DOHH2 (cell line): ENCODE measurements at regions not wholly inside any gene's neighbourhood (a gene's known extent, or its start where the extent isn't known, plus 50 kb on each side); places are given as distances from the start of the nearest gene placed in this dataset.

Source experiments
- H3F3A ChIP-seq: fragments of 200-600 bp; sonication (generic), shearing (Covaris generic); 2 replicates; pipeline ENCODE4 v1.6.0; 2016; ENCODE audit warnings: antibody characterized with exemption, mild to moderate bottlenecking; ENCODE audit not compliant: control insufficient read depth, insufficient read depth
- H3K27ac ChIP-seq: fragments of 200-600 bp; sonication (generic); 2 replicates; pipeline ENCODE4 v1.5.1; 2014; ENCODE audit warnings: low read depth, mild to moderate bottlenecking, low read length, moderate library complexity
- H3K27me3 ChIP-seq: fragments of 200-600 bp; sonication (generic); 2 replicates; pipeline ENCODE4 v1.6.1; 2014; ENCODE audit warnings: mild to moderate bottlenecking, low read length, mixed read lengths; ENCODE audit not compliant: control insufficient read depth
- H3K36me3 ChIP-seq: fragments of 200-600 bp; sonication (generic); 2 replicates; pipeline ENCODE4 v1.6.1; 2014; ENCODE audit warnings: mild to moderate bottlenecking, low read length, moderate library complexity, mixed read lengths; ENCODE audit not compliant: control insufficient read depth
- H3K4me1 ChIP-seq: fragments of 200-600 bp; sonication (generic); 2 replicates; pipeline ENCODE4 v1.6.1; 2014; ENCODE audit warnings: mild to moderate bottlenecking, low read length, mixed read lengths; ENCODE audit not compliant: control insufficient read depth
- H3K4me2 ChIP-seq: fragments of 200-600 bp; sonication (generic); 2 replicates; pipeline ENCODE4 v1.6.0; 2014; ENCODE audit warnings: mild to moderate bottlenecking, low read length, moderate library complexity
- H3K4me3 ChIP-seq: fragments of 200-600 bp; sonication (generic); 2 replicates; pipeline ENCODE4 v1.5.1; 2014; ENCODE audit warnings: mild to moderate bottlenecking, low read length, mixed read lengths
- H3K79me2 ChIP-seq: fragments of 200-600 bp; sonication (generic); 2 replicates; pipeline ENCODE4 v1.6.1; 2014; ENCODE audit warnings: mild to moderate bottlenecking, low read length, mixed read lengths; ENCODE audit not compliant: control insufficient read depth
- H3K9me2 ChIP-seq: fragments of 200-600 bp; sonication (generic); replicated peaks from 2 replicates; pipeline ENCODE4 v1.6.1; 2014; ENCODE audit warnings: mild to moderate bottlenecking, low read length, mixed read lengths; ENCODE audit not compliant: control insufficient read depth
- H3K9me3 ChIP-seq: fragments of 200-600 bp; sonication (generic); 2 replicates; pipeline ENCODE4 v1.6.1; 2014; ENCODE audit warnings: antibody characterized with exemption, low read length, mixed read lengths; ENCODE audit not compliant: control insufficient read depth, insufficient read depth
- H4K20me1 ChIP-seq: fragments of 200-600 bp; sonication (generic); 2 replicates; pipeline ENCODE4 v1.6.0; 2014; ENCODE audit warnings: low read depth, mild to moderate bottlenecking, antibody characterized with exemption, low read length, moderate library complexity; ENCODE audit not compliant: control insufficient read depth, insufficient read depth
- CTCF ChIP-seq: fragments of 200-600 bp; sonication (generic); IDR thresholded peaks from one replicate; pipeline ENCODE4 v1.5.1; 2014; ENCODE audit warnings: antibody characterized with exemption, mild to moderate bottlenecking, low read depth, low read length; ENCODE audit not compliant: poor library complexity, severe bottlenecking
- EZH2phosphoT487 ChIP-seq: fragments of 200-600 bp; sonication (generic); IDR thresholded peaks from 2 replicates; pipeline ENCODE4 v1.6.1; 2017; ENCODE audit warnings: borderline replicate concordance, mild to moderate bottlenecking, antibody characterized with exemption, low read length, moderate library complexity, mixed read lengths

GRCh38 chr4:59024257-59024656, 1914.1 kb upstream of the IGFBP7 start:
- Histone ChIP-seq H3F3A (no peaks in the 10 kb centered on the region), H3K79me2 (no peaks in the 10 kb centered on the region), H3K36me3 (no peaks in the 10 kb centered on the region), H3K9me2 (no peaks in the 10 kb centered on the region), H3K4me1 (no peaks in the 10 kb centered on the region), H3K4me3 (no peak overlapping the region), H3K4me2 (no peak overlapping the region), H4K20me1 (no peaks in the 10 kb centered on the region), H3K27me3 (no peaks in the 10 kb centered on the region), H3K27ac (no peak overlapping the region), H3K9me3 (no peaks in the 10 kb centered on the region)
- TF ChIP-seq EZH2phosphoT487: no peak
- no peak for TF ChIP-seq CTCF

- Histone ChIP-seq H3K79me2 (no peaks in the 10 kb centered on the region), H3K4me3 (no peak overlapping the region), H3K9me2 (no peaks in the 10 kb centered on the region), H3K9me3 (no peaks in the 10 kb centered on the region), H3K4me1 (no peaks in the 10 kb centered on the region), H3K27ac (no peak overlapping the region), H4K20me1 (no peaks in the 10 kb centered on the region), H3K27me3 (no peaks in the 10 kb centered on the region), H3K4me2 (no peak overlapping the region), H3F3A (no peaks in the 10 kb centered on the region), H3K36me3 (no peaks in the 10 kb centered on the region)
- TF ChIP-seq EZH2phosphoT487 (no peak), CTCF (no peak)
Observed at GRCh38 chr4:59037812-59038211, 1927.6 kb upstream of the IGFBP7 start.

GRCh38 chr4:59039046-59039445, 1928.9 kb upstream of the IGFBP7 start:
- TF ChIP-seq CTCF (no peak), EZH2phosphoT487 (no peak)
- H3K4me1 ChIP-seq: no peaks in the 10 kb centered on the region
- no peak overlapping the region for H3K4me3 ChIP-seq
- H3K36me3 ChIP-seq: no peaks in the 10 kb centered on the region
- no peak overlapping the region for H3K4me2 ChIP-seq
- no peaks in the 10 kb centered on the region for H3K27me3 ChIP-seq
- no peaks in the 10 kb centered on the region for H3F3A ChIP-seq
- H3K27ac ChIP-seq: no peak overlapping the region
- no peaks in the 10 kb centered on the region for H4K20me1 ChIP-seq
- H3K9me3 ChIP-seq: no peaks in the 10 kb centered on the region
- H3K79me2 ChIP-seq: no peaks in the 10 kb centered on the region
- H3K9me2 ChIP-seq: no peaks in the 10 kb centered on the region
